HG03045 (cell line): ENCODE measurements at regions not wholly inside any gene's neighbourhood (a gene's known extent, or its start where the extent isn't known, plus 50 kb on each side); places are given as distances from the start of the nearest gene placed in this dataset.
"Not testable (repeated sequence)": the region's sequence is repeated elsewhere in the genome, so short reads cannot be mapped to it uniquely, and the experiment has no call there.

Experiments
- ATAC-seq: cut with Tn5 transposase; IDR thresholded peaks from one replicate; pipeline ENCODE4 v1.9.1; 2021; ENCODE audit warnings: mild to moderate bottlenecking, moderate library complexity; ENCODE audit not compliant: unreplicated experiment

DNA sequence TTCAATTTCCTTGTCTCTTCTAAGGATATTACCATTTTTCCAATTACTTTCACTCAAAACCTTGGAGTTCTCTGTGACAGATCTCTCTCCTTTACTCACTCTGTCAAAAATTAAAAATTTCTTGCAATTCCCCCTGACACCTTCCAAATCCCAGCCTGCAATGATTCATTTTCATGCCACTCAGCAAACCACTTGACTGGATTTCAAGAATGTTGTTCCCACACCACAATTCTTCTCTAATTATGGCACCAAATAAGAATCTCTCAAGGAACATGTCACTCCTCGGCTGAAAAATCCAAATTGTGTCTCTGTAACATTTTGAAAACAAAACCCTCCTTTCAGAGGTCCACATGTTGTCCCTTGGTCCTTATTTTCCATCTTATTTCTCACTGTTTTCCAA, 438.9 kb upstream of the ZP4 start:
- no peak for ATAC-seq

DNA sequence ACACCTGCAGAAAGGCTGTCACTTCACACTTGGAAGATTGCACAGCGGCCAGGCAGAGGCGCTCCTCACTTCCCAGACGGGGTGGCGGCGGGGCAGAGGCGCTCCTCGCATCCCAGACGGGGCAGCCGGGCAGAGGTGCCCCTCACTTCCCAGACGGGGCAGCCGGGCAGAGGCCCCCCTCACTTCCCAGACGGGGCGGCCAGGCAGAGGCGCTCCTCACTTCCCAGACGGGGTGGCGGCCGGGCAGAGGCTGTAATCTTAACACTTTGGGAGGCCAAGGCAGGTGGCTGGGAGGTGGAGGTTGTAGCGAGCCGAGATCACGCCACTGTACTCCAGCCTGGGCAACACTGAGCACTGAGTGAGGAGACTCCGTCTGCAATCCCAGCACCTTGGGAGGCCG, 436.3 kb upstream of the ZP4 start:
- ATAC-seq: not testable (repeated sequence)

DNA sequence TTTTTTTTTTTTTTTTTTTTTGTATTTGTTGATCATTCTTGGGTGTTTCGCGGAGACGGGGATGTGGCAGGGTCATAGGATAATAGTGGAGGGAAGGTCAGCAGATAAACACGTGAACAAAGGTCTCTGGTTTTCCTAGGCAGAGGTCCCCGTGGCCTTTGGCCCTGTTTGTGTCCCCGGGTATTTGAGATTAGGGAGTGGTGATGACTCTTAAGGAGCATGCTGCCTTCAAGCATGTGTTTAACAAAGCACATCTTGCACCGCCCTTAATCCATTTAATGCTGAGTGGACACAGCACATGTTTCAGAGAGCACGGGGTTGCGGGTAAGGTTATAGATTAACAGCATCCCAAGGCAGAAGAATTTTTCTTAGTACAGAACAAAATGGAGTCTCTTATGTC, 435.8 kb upstream of the ZP4 start:
- not testable (repeated sequence) for ATAC-seq

DNA sequence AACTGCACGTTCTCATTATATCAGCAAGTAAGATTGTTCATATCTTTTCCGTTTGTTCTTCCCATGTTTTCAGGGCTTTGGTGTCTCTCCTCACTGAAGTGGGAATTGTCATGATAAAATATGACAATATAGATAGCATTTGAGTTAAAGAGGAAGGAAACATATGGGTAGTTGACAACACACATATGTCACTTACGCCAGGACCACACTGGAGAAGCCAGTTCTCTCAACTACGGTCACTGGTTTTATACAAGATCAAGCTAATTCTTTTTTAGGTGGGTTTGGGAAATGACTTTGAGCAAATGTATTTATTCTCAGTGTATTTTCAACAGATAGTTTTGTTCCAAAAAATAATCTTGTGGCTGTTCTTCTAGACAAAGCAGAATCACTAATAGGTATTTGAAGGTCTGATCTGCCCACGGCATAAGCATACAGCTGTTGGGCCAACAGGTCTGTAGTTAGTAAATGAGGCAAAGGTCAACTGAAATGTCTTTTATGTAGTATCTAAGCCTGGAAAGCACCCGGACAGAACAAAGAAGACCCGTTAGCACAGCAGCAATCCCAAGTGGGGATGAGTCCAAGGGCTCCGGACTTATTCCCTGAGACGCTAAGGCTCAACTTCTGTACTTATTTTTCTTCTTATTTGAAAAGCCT, 433.6 kb upstream of the ZP4 start:
- ATAC-seq: no peak

DNA sequence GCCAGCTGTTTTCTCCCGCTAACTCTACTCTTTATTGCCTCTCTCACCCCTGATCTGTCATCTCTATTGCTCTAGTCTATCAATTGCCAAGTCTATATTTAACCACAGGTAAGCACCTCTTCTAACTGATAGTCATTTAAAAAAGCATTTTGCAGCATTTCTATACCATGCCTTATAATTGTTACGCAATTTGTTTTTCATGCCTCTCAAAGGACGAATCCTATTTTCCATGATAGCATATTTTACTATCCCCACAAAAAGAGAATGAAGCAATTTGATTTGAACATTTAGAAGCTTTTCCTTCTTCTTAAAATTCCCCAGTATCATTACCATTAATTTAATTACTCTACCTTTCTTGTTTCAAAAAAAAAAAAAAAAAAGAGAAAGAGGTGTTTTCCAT, 432.8 kb upstream of the ZP4 start:
- ATAC-seq: no peak

DNA sequence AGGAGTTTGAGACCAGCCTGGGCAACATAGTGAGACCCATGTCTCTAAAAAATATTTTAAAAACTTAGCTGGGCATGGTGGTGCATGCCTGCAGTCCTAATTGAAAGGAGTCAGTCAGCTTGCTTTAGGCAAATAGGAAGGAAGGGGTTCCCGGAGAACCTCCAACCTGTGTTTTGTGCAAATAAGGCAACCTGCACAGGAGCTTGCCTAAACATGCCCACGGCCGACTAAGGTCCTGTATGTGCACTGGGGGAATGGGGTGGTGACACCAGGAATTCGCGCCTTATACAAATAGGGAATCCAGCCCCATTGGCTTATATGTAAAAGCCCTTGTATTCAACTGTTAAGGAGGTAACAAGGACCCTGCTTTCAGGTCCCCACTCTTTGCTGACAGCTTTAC, 429.2 kb upstream of the ZP4 start:
- no peak for ATAC-seq

DNA sequence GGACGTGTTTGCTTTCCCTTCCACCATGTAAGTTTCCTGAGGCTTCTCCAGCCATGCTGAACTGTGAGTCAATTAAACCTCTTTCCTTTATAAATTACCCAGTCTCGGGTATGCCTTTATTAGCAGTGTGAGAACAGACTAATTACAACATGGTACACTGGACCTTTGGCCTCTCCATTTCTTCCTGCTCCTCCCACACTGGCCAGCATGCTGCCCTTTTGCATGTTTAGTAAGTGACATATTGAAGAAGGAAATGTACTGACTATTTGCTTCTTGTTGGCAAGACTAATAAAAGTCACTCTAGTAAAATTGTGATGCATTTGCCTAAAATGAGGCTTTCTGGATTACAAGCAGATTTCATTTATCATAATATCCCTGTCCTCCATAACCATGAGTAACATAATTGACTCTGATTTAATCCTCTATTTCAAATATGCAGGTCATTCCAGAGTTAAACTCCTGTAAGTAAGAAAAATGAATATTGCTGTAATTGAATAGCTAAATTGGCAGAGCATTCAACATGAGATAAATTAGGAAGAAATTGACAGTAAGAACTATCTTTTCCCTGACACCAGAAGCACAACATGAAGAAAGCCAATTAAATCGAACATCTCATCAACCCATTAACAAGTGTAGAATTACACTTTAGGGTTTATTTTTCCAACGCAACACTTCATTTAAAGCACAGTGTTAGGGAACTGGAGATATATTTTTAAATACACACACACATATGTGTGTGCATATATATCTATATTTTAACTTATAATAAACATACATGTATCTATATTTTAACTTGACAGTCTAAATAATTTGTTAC, 427.8 kb upstream of the ZP4 start:
- ATAC-seq: no peak

DNA sequence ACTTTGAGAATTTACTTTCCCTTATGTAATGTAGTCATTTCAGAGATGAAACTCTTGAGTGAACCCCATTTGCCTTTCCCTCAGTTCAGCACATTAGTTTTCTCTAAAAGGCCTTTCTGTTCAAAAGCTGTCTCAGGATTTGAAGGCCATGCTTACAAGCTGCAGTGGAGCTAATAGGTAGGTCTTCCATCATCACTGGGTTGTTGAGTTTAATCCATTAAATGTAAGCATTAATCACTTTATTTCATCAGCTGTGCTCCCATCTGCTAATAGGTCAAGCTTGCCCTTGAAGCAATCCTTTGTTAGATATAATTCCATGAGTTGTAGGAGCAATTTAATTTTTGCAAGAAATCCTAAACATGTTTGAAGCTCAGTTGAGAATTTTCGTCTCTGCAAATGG, 422.2 kb upstream of the ZP4 start:
- ATAC-seq: no peak

DNA sequence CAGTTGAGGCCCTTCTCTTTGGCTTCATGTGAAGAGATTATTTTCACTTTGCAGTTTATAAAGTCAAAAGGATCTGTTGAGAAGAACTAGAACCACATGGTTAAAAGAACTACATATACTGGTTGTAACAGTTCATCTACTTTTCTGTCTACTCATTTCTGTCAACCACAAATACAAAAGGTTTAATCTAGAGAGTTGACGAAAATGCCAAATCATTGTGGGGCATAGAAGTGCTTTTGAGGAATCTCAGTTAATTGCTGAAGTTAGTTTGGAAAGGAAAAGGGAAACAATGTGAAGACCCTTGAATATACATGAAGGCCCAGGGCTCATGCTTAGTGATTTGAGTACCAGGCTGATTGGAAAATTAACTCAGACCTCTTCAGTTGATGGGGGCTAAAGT, 415.7 kb upstream of the ZP4 start:
- ATAC-seq: no peak

DNA sequence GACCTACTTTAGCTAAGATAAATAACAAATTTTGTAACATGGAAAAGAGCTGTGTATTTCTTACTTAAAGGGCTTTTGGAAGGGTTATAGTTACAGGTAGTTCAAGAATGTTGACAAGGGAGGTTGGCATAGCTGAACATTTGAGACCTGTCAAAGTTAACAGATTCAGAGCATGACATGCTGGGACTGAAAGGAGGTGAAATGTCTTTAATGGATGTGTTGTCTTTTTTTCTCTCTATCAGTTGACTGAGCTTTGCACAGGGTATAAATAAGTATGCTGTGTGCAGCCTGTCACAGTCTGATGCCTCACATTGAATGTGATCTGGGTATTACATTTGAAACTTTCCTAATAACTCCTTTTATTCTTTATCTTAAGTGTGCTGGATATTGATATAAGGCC, 411.9 kb upstream of the ZP4 start:
- ATAC-seq: no peak

DNA sequence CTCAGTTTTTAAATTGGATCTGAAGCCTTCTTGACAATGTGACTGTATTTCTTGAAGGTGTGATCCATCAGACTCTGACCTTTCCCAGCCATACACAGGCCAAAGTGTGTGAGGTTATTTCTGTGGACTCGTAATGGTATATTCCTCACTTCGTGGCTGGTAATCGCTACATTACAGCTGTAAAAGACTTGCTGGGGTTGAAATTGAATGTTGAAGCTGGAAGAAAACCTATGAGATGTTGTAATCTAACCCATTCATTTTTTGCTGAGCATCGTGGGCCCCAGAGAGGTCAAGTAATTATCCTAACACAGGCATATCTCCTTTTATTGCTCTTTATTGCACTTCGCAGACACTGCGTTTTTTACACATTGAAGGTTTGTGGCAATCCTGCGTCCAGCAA, 405.6 kb upstream of the ZP4 start:
- no peak for ATAC-seq

DNA sequence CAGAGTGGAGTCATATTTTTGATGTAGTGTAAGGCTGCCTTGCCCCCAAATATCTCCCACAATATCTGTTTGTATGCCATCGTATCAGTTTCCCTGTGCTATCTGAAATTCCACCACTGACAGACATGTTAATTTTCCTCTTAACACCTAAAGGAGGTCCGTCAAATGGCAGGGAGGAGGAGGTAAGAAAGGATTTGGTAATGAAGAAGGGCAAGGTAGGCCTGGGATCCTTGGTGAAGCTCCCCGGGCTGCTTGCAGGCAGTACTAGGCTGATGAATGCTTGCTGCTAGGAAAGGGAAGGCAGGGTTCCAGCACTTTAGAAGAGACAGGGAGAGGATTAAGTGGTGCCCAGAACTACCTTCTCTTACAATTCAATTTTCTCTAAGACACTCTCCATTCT, 402.4 kb upstream of the ZP4 start:
- no peak for ATAC-seq

DNA sequence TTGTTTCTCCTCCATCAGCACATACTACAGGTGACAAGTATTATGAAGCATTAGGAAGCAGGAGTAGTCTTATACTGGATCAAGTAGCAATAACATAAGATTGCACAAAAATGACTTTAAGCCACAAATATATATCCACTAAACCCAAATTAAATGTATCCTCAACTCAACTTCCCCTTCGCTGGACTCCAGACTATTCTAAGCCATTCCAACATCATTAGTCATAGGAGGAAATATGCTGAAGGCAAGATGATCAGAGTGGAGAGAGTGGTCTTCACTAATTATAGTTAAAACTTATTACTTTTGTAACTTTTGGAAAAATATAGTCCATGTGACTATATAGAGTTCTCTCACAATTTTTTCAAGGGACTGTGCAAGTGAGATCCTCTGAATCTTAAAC, 390.7 kb upstream of the ZP4 start:
- ATAC-seq: no peak

DNA sequence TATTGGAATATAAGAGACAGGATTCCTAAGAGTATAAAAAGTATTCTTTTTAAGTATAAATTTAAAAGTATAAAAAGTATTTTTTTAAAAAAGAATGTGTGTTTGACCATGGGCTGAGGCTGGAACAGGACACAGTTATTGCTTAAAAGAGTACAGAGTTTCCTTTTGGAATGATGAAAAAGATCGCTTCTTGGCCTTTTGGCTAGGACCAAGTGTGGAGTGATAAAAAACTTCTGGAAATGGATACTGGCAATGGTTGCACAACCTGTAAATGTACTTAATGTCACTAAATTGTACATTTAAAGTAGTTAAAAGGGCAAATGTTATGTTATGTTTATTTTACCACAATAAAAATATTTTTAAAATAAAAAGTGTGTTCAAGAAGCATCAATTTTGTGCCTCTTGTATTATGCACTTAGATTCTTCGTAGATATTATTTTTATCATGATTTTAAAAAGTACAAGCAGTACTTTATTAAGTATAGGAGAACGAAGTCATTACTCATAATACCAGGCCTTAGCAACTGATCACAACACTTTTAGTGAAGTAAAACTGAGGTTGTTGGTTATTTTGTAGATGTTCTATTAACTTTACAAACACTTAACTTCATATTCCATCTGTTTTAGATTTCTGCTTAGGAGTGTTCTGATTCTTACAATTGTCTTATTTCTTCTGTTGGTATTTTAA, 389.1 kb upstream of the ZP4 start:
- no peak for ATAC-seq

DNA sequence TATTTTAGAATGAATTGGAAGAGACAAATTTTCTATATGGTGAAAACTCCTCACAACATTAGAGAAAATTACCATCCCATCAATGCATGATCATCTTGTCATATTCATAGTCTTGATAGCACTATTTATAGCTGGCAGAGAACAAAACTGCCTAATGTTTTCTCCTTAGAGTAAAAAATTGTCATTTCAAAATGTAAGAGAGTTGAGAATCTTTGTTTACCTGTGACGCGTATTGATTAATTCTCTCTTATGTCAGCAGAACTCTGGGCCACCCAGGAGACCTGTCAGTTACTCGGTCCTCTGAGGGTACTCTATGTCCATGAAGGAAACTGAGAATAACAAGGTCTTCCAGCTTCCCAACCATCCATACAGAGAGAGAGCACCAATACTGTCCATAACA, 381.4 kb upstream of the ZP4 start:
- ATAC-seq: no peak

DNA sequence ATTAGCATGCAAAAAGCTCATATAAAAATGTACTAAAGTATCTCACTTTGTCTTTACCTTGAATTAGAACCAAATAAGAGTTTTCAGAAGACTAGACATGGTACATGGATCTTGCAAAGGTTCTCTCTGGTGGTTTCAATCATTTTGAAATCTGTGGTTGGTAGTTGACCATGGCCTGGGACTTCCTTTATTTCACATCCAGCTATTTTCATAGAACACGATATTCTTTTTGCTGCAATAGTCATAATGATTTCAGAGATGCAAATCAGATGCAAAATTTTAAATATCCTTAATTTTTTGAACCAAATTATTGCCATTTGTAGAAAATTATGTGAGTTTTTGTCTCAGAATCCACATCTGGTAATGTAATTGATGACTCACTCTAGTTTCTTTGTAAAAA, 375.1 kb upstream of the ZP4 start:
- no peak for ATAC-seq

DNA sequence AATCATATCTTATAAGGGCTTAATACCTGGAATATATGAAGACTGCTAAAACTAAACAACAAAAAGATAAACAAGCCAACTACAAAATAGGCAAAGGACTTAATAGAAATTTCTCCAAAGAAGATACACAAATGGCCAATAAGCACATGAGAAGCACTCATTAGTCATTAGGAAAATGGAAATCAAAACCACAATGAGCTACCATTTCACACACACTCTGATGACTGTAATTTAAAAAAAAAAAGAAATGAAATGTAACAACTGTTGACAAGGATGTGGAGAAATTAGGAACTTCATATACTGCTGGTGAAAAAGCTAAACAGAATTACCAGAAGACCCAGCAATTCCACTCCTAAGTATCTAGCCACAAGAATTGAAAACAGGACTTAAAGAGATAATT, 374.2 kb upstream of the ZP4 start:
- no peak for ATAC-seq

DNA sequence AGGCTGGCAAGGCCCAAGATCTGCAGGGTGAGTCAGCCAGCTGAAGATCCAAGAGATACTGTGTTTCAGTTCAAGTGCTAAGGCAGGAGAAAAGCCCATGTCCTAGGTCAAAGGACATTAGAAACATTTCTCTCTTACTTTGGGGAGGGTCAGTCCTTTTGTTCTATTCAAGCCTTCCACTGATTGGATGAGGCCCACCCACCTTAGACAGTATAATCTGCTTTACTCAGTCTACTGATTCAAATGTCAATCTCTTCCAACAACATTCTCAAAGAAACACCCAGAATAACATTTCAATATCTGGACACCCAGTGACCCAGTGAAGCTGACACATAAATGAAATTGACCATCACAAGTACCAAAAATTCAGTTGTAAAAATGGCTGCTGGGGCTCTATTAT, 367.8 kb upstream of the ZP4 start:
- ATAC-seq: no peak

DNA sequence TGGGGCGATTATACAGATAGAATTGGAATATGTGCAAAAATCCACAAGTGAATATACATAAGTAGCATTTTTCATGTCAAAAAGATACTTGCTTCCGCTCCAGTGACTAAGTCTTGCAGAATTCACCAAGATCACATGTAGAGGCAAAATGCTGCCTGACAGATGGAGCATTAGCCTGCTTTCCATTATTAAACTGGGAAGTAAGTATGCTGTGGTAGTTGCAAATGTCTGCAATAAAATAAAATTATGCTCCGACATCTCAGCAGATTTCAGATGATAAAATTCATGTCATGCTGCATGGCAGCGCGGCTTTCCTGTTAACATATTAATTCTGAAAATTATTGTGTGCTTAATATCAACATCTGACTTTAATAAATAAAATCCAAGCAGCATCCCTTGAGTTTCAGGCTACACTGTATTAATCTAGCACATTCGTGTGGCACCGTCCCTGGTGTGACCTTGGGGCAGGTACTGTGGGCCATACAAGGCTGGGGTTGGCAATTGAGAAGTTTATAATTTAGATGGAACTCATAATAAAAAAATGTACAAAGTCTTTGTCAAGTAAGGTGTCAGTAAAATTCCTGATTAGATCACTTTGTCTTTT, 366.4 kb upstream of the ZP4 start:
- no peak for ATAC-seq

DNA sequence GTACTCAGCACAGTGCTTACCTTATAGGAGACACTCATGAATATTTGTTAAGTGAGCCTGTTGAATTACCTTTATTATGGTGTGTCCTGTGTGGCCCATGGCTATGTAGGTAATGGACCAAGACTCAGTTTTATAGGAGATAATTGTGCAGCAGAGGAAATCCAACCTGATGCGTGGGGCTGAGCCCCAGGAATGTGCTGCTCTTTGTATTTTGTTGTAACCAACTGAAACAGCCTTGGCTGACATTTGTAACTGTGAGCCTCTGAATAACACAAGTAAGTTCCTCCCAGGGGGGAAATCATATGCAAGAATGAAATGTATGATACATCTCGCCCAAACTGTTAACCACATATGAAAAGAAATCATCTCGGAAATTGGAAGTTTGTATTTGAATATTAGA, 364.2 kb upstream of the ZP4 start:
- ATAC-seq: no peak

DNA sequence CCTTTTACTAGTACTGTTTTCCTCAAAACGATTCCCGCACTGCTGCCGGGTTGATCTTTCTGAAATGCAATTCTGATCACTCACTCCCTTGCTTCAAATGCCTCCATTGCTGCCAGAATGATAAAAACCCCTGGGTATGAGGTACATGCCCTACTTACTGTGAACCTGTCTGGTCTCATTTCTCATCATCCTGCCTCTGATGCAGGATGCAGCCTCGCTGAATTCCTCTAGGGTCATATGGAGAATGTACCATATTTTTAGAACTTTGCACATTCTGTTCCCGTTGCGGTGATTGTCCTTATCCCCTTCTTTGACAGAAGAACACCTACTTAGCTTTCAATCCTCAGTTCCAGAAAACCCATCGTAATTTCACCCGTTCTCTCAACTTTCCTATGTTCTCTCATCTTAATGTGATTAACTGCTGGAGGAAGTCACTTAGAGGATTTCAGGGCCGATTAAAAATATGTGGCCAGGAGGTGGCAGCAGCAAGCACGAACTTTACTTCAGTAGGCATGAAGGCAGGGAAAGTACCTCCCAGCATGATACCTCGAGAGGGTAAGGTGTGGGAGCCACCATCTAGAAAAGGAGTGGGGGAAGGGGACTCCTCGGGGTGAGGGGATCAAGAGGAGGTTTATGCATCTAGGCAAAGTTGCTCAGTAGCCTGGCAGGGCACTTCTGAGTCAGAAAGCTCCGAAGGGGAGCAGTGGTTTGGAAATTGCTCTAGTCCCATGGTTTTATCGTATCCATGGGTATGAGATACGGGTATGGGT, 361.5 kb upstream of the ZP4 start:
- peak; percentile 49 for ATAC-seq
